ENCODE measurements at regions not wholly inside any gene's neighbourhood (a gene's known extent, or its start where the extent isn't known, plus 50 kb on each side); places are given as distances from the start of the nearest gene placed in this dataset.

DNA sequence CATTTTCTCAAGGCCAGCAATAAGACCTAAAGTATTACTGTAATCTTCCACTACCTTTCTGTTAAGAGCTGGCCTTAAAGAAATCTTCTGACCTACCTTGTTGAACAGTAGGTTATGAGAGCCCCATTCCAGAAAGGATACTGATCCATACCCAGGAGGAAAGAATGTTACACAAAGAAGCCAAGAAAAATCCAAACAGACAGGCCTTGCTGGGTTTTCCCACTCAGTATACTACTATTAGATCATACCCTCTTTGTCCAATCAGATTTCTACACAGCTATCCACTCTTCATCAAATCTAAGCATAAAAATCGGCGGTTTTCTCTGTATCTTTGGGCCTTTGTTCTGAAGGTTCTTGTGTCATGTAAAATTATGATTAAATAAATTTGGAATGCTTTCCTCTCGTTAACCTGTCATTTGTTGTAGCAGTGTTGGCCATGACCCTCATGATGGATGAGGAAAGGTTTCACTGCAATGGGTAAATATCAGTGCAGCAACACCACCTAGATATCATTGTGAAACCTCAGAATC lies 292.3 kb downstream of the ANKRD50 start:
- ATAC-seq: no peak

GRCh38 chr4:124423160-124423559 lies 289.4 kb downstream of the ANKRD50 start:
- Mint-ChIP-seq H3K27me3 (ENCODE audit: low read depth) (no peaks in the 10 kb centered on the region), H3K4me3 (no peak overlapping the region), H3K27ac (no peak overlapping the region), H3K9me3 (no peaks in the 10 kb centered on the region), H3K4me1 (peaks cover 32% of the 10 kb centered on the region), H3K36me3 (no peaks in the 10 kb centered on the region)
- DNase-seq (ENCODE audit: low spot score) (no peak), ATAC-seq (no peak)
- no peak for TF ChIP-seq ESRRA (CRISPR knock-in tag; IDR thresholded peaks at IDR 0.05; ENCODE audit: borderline replicate concordance)
- TF ChIP-seq SMAD4 (CRISPR knock-in tag; IDR thresholded peaks at IDR 0.05): no peak
- ChIA-PET POLR2A (no interaction called here), CTCF (no interaction called here)

More for the DNA sequence above, 292.3 kb downstream of the ANKRD50 start:
- Mint-ChIP-seq H3K4me1 (peaks cover 25% of the 10 kb centered on the region), H3K36me3 (no peaks in the 10 kb centered on the region), H3K27me3 (ENCODE audit: low read depth) (no peaks in the 10 kb centered on the region), H3K9me3 (no peaks in the 10 kb centered on the region), H3K27ac (no peak overlapping the region), H3K4me3 (no peak overlapping the region)
- POLR2A ChIA-PET: no interaction called here
- no peak for DNase-seq (ENCODE audit: low spot score)
- no peak for TF ChIP-seq SOX15 (CRISPR knock-in tag; IDR thresholded peaks at IDR 0.05)
- CTCF ChIA-PET: no interaction called here

DNA sequence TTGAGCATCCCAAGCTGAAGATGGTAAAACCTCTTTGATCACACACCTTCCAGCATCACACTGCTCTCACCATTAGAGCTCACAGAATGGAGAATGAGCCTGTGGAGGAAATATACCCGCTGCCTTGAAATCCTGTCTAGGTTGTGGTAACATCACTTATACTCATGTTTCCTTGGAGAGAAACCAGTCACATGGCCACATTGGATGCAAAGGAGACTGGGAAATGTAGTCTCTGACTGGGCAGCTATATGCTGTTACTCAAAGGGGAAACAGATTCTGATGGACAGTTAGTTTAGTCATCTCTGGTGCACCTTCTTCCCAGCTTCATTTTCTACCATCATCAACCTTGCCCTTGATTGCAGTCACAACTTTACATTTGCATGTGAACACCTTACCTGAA lies 286.3 kb downstream of the ANKRD50 start:
- Mint-ChIP-seq H3K27ac (no peak overlapping the region), H3K9me3 (no peaks in the 10 kb centered on the region), H3K4me1 (peaks cover 27% of the 10 kb centered on the region), H3K27me3 (ENCODE audit: low read depth) (no peaks in the 10 kb centered on the region), H3K36me3 (no peaks in the 10 kb centered on the region), H3K4me3 (no peak overlapping the region)
- no peak for DNase-seq (ENCODE audit: low spot score)
- ChIA-PET POLR2A (no interaction called here), CTCF (interaction anchor here (1.2 kb wide), 1 partner anchor 92 kb away, joined by 4 read pairs; no protein-coding TSS in a partner anchor)
- peak; percentile 92 for TF ChIP-seq USF1 (CRISPR knock-in tag; IDR thresholded peaks at IDR 0.05)
- no peak for TF ChIP-seq GABPB1 (CRISPR knock-in tag; IDR thresholded peaks at IDR 0.05)
- no peak for TF ChIP-seq ZNF423 (CRISPR knock-in tag; IDR thresholded peaks at IDR 0.05)
- no peak for TF ChIP-seq TEAD1 (CRISPR knock-in tag; IDR thresholded peaks at IDR 0.05)
- no peak for TF ChIP-seq MXD4 (CRISPR knock-in tag; IDR thresholded peaks at IDR 0.05; ENCODE audit: borderline replicate concordance)
- TF ChIP-seq CBFB (CRISPR knock-in tag; IDR thresholded peaks at IDR 0.05; ENCODE audit: low read depth): no peak
- TF ChIP-seq USF2 (CRISPR knock-in tag; IDR thresholded peaks at IDR 0.05): peak; percentile 92
- no peak for TF ChIP-seq JAZF1 (CRISPR knock-in tag; IDR thresholded peaks at IDR 0.05)
- no peak for TF ChIP-seq NR1H2 (CRISPR knock-in tag; IDR thresholded peaks at IDR 0.05)
- TF ChIP-seq ZNF396 (CRISPR knock-in tag; IDR thresholded peaks at IDR 0.05; ENCODE audit: borderline replicate concordance): no peak
- no peak for TF ChIP-seq MYBL2 (CRISPR knock-in tag; IDR thresholded peaks at IDR 0.05)
- TF ChIP-seq TEAD4 (CRISPR knock-in tag; IDR thresholded peaks at IDR 0.05): no peak
- no peak for TF ChIP-seq ESRRA (CRISPR knock-in tag; IDR thresholded peaks at IDR 0.05; ENCODE audit: borderline replicate concordance)
- ATAC-seq: peak; percentile 74

DNA sequence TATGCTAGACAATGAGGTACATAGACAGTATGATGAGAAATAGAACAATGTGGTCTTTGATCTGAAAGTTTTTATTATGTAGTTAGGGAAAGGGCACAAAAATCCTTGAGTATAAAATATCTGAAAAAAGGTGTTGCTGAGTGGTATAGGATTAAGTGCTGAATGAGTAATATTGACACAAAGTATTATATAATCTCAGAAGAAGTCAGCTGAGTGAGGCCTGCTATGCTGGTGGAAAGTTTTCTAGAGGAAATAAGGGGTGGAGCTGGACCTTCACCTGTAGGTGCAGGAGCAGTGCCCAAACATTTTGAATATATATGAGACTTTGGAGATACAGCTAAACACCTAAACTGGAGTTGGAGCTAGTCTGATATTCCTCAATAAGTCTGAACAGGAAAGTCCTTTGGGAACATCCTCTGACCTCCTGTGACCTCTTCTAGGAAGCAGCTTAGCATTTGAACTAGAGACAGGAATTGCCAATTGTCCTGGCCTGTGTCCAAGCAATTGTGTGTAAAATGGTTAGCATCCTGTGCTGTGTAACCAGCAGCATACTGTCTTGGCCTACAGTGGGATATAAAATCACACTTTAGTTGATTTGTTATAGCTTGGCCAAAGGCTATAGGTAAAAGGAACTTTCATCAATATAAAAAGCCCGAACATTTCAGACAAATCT lies 285.3 kb downstream of the ANKRD50 start:
- ChIA-PET POLR2A (no interaction called here), CTCF (no interaction called here)
- ATAC-seq: no peak
- Mint-ChIP-seq H3K27ac (no peak overlapping the region), H3K27me3 (ENCODE audit: low read depth) (no peaks in the 10 kb centered on the region), H3K36me3 (no peaks in the 10 kb centered on the region), H3K4me3 (no peak overlapping the region), H3K9me3 (no peaks in the 10 kb centered on the region), H3K4me1 (peaks cover 24% of the 10 kb centered on the region)
- TF ChIP-seq ATF1 (CRISPR knock-in tag; IDR thresholded peaks at IDR 0.05) (no peak), USF1 (CRISPR knock-in tag; IDR thresholded peaks at IDR 0.05) (no peak)
- DNase-seq (ENCODE audit: low spot score): no peak

Measured in WTC11 (cell line).